Hematopoietic multipotent progenitor cell treated with erythropoietin and hydrocortisone succinate and interleukin-3 and kit ligand, for 6 days (in vitro differentiated cells): ENCODE measurements at regions not wholly inside any gene's neighbourhood (a gene's known extent, or its start where the extent isn't known, plus 50 kb on each side); places are given as distances from the start of the nearest gene placed in this dataset.
"Not testable (repeated sequence)": the region's sequence is repeated elsewhere in the genome, so short reads cannot be mapped to it uniquely, and the experiment has no call there.

Experiments
- DNase-seq: peaks from one replicate; pipeline ENCODE4 v3.0.0-alpha.2; 2015

DNA sequence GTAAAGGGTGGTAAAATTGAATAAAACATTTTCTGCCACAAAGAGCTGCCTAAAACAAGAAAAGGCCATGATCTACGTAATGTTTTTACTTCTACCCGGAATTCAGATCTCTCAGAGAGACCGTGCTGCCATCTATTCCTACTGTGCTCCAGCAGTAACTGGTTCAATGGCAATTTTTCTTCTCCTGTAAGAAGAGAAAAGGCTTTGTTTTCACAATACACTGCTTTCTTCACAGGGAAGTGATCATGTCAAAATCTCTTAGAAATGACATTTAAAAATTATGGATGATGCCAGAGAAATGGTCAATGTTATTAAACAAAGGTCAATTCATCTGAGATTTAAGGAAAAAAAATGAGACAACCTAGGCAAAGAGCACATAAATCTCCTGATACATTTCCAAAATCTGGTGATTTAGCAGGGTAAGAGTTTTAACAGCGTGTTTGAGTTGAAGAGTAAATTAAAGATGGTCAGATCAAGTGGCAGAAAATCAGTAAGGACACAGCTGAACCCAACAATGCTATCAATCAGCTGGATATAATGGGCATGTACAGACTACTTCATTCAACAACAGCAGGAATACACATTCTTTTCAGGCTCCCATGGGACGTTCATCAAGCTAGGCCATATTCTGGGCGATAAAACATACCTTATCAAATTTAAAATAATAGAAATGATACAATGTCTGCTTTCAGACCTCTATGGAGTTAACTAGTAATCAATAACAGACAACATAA is 523.1 kb downstream of the CHSY3 start:
- DNase-seq = no peak

GRCh38 chr5:130425424-130425823 is 521.2 kb downstream of the CHSY3 start:
- DNase-seq = no peak

- DNase-seq = no peak
Observed at GRCh38 chr5:130424341-130424740, 520.1 kb downstream of the CHSY3 start.

DNA sequence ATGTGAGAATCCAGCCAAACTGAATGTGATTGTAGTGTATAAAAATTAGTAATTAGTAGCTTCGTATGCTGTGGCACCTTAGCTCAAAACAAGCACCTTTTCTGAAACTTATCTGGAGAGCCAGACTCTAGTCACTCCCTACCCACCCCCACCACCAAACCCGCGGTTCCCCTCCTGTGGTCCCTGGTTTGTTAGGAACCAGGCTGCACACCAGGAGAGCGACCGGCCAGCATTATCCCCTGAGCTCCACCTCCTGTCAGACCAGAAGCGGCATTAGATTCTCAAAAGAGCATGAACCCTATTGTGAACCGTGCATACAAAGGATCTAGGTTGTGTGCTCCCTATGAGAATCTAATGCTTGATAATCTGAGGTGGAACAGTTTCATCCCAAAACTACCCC is 498.6 kb downstream of the CHSY3 start:
- DNase-seq = no peak

- DNase-seq = no peak
Observed at GRCh38 chr5:130400091-130400490, 495.8 kb downstream of the CHSY3 start.

GRCh38 chr5:130398825-130399224 is 494.6 kb downstream of the CHSY3 start:
- DNase-seq = no peak

- not testable (repeated sequence) for DNase-seq
Observed at GRCh38 chr5:130397727-130398126, 493.5 kb downstream of the CHSY3 start.

- DNase-seq = no peak
Observed at GRCh38 chr5:130397132-130397531, 492.9 kb downstream of the CHSY3 start.

DNA sequence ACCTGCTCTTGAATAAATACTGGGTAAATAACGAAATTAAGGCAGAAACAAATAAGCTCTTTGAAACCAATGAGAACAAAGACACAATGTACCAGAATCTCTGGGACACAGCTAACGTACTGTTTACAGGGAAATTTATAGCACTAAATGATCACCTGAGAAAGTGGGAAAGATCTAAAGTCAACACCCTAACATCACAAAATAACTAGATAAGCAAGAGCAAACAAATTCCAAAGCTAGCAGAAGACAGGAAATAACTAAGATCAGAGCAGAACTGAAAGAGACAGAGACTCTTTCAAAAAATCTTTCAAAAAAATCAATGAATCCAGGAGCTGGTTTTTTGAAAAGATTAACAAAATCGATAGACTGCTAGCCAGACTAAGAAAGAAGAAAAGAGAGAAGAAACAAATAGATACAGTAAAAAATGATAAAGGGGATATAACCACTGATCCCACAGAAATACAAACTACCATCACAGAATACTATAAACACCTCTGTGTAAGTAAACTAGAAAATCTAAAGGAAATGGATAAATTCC is 487.5 kb downstream of the CHSY3 start:
- DNase-seq = not testable (repeated sequence)

DNA sequence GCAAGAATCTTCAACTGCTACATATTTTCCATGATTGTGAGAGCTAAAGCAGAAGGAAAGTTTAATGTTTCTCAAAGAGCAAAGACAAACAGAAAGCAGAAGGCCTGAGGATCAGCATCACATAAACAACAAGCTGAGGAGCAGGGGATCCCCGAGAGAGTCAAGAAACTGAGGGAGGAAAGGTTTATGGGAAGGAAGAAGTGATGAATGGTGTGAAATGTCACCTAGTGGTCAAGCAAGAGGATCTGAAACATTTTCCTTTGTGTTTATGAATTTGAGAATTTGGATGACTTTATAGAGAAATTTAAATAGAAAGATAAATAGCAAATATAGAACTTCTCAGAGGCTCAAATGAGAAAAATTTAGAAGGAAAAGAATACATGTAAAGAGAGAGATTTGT is 481.9 kb downstream of the CHSY3 start:
- no peak for DNase-seq

- no peak for DNase-seq
Observed at GRCh38 chr5:130385656-130386055, 481.4 kb downstream of the CHSY3 start.

DNA sequence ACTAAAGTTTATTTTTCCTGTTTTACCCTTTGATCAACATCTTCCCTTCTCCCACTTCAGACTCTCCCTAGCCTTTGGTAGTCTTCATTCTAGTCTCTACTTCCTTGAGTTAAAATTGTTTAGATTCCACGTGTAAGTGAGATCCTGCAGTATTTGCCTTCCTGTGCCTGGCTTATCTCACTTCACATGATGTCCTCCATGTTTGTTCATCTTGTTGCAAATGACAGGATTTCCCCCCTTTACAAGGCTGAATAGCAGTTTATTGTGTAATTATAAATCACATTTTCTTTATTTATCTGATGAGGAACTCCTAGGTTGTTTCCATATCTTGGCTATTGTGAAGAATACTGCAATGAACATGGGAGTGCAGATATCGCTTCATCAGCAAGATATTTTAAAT is 461.7 kb downstream of the CHSY3 start:
- DNase-seq = no peak

DNA sequence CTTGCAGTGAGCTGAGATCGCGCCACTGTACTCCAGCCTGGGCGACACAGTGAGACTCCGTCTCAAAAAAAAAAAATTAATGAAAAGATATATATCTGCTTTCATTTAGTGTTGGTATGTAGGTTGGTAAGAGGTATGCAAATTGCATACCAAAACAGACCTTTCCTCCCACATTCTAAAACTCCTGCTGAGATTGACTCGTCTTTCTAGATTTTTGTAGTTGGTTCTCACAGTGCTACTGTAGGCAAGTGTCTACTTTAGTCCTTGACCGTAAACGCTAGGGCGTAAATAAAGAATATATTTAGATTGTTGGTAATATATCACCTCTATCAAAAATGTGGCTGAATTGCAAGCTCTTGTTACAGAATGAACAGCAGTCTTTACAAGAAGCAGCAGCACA is 445.9 kb downstream of the CHSY3 start:
- no peak for DNase-seq

DNA sequence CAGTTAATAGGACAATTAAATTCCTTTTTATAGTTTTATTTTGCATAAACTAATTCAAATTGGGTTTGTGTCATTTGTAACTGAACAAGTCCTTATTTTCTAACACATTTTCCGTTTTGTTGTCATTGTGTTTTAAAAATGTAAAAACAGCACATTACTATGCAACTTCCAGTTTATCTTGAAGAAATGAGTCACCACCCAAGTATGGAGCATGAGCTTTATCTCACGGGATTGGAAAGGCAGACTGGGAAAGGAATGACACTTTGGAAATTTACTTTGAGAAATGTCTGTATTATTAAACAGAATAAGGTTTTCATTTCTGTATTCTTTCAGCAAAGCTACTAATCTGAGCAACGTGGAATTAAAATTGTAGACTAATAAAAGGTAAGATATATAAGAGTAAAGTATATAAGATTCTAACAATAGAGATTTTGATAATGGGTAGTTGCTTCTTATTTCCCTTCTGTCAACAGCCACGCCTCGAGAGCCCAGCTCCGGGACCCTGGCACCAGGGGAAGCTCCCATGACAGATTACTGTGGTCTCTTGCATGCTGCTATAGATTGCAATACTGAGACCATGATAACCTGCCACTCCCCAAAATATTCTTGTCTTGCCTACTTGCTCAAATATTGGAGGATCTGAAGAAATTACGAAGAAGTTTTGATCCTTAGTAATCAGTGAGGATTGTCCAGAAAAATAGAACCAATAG is 433.1 kb downstream of the CHSY3 start:
- no peak for DNase-seq

DNA sequence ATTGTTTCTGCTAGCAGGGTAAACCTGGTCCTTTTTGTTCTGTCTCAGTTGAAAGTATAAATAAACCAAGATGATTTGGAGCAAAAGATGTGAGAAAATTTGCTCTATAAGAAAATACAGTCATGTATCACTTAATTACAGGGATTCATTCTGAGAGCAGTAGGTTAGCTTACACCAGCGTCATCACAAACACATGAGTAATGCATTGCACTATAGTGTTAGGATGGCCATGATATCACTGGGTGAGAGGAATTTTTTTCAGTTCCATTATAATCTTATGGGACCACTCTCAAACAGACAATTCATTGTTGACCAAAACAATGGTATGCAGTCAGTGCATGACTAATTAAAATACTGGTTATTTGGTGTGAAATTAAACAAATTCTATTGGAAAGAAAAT is 430.9 kb downstream of the CHSY3 start:
- DNase-seq = no peak

DNA sequence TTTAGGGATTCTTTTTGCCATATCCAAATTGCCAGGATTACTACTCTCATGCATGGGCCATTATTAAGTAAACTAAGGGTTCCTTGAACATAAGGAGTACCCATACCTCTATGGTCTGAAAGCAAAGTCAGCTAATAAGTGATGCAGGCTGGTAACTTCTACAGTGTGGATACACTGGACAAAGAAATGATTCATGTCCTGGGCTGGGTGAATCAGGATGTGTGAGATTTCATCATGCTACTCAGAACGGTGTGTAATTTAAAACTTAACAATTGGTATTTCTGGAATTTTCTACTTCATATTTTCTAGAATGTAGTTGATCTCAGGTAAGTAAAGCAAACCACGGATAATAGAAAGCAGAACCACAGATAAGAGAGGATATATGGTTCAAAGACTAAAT is 428.8 kb downstream of the CHSY3 start:
- DNase-seq = no peak

- no peak for DNase-seq
Observed at GRCh38 chr5:130331332-130331731, 427.1 kb downstream of the CHSY3 start.

DNA sequence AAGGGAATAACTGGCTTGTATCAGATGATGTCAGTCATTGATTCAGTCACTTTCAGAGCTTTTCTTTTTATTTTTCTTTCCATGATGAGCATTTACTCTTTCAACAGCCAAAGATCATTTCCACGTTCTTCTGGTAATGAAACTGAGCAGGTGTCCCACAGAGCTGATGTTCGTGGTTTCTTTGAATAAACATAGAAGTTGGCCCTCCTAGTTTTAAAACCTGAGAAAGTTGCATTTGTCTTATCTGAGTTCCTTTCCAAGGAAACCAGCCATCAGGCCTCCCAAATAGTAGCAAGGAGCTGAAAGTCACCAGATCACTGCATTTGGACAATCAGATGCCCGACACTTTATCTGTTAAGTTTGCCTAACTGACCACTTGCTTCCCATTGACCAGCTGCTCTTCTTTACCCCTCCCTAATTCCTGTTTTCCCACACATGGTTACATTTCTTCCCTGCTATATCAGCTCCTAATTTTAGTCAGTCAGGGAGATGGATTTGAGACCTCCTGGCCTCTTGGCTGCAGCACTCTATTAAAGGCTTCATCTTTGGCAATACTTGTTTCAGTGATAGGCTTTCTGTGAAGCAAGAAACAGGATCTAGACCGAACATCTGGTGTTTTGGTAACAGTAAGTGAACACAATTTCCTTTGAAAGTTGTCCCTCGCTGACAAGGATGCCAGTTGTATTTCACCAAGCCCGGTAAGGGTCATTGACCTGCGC is 420.8 kb downstream of the CHSY3 start:
- peak; percentile 5 for DNase-seq

GRCh38 chr5:130323804-130324454 is 419.7 kb downstream of the CHSY3 start:
- DNase-seq = peak; percentile 64

GRCh38 chr5:130321931-130322330 is 417.7 kb downstream of the CHSY3 start:
- no peak for DNase-seq

DNA sequence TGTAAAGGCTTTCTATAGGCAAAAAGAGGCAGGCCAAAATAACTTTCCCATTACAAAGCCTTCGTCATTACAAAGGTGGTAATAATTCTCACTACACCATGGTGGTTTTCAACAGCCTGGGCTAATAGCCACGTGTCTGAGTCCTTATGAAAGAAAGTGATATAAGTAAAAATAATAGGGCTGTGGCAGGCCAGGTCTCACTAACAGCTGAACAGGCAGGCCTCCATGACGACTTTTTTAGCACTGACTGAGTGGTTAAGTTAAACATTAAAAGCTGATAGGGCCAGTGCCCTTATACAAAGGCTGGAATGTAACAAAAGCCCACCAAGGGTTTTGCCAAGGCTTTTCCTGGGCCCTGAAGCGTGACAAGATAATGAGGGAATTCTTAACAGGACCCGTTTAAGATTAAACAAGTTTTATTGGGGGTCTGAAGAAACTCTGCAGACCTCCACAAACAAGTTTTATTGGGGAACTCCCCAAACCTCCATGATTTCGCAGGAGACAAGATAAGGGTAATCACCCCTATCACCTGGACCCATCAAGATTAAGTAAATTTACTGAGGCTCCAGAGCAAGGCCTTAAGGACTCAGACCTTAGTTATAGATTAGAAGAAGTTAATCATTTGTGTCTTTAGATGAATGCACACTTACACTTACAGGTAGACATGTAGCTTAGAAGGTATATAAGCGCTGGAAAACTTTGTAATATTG is 412.9 kb downstream of the CHSY3 start:
- no peak for DNase-seq

DNA sequence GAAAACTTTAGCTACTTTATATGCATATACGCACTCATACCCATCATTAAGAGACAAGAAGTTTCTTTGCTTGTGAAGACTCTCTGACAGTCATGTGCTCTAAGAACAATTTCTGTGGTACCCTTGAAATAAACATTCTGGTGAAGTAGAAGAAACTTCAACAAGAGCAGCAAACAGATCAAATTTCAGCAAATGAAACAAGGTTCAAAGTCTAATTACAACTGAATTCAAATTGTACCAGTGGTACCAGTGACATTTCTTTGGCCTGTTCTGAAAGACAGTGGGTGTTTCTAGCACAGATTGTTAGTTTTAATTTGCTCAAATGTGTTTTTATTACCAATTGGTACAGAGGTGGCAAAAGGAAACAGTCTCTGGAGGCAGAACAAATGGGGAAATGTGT is 391.0 kb downstream of the CHSY3 start:
- no peak for DNase-seq
